ENCODE measurements at regions not wholly inside any gene's neighbourhood (a gene's known extent, or its start where the extent isn't known, plus 50 kb on each side); places are given as distances from the start of the nearest gene placed in this dataset.

- H4K20me1 ChIP-seq (ENCODE audit: insufficient read depth, low read length, poor library complexity, severe bottlenecking), result no peaks in the 10 kb centered on the region
- H3K4me2 ChIP-seq (ENCODE audit: low read depth, low read length, poor library complexity, severe bottlenecking), result no peak overlapping the region
- no peaks in the 10 kb centered on the region for H3K27me3 ChIP-seq (ENCODE audit: insufficient read depth, low read length, poor library complexity, severe bottlenecking)
- TF ChIP-seq EZH2phosphoT487 (IDR thresholded peaks at IDR 0.05; ENCODE audit: borderline replicate concordance) (no peak), CTCF (conservative IDR thresholded peaks at IDR 0.05; ENCODE audit: low read length) (no peak)
- no peaks in the 10 kb centered on the region for H3K9me2 ChIP-seq (replicated peaks; ENCODE audit: low read depth, low read length)
- no peaks in the 10 kb centered on the region for H3K79me2 ChIP-seq (ENCODE audit: insufficient read depth, low read length)
- H3F3A ChIP-seq (ENCODE audit: low read depth), result no peaks in the 10 kb centered on the region
- no peaks in the 10 kb centered on the region for H3K36me3 ChIP-seq (ENCODE audit: insufficient read depth, low read length)
- no peaks in the 10 kb centered on the region for H3K9me3 ChIP-seq (ENCODE audit: insufficient read depth, low read depth, low read length)
- H3K4me3 ChIP-seq (ENCODE audit: low read length, poor library complexity, severe bottlenecking), result no peak overlapping the region
- H3K9ac ChIP-seq (ENCODE audit: low read depth, low read length, poor library complexity, severe bottlenecking), result no peak overlapping the region
- no peaks in the 10 kb centered on the region for H3K4me1 ChIP-seq (ENCODE audit: insufficient read depth, low read length, poor library complexity, severe bottlenecking)
- H2AFZ ChIP-seq (ENCODE audit: low read length), result no peak overlapping the region
These were observed 91.1 kb upstream of the SLC24A5 start for GRCh38 chr15:48029642-48030041.

GRCh38 chr15:48031466-48031865, 89.3 kb upstream of the SLC24A5 start:
- H3K27me3 ChIP-seq (ENCODE audit: insufficient read depth, low read length, poor library complexity, severe bottlenecking), result no peaks in the 10 kb centered on the region
- H3K79me2 ChIP-seq (ENCODE audit: insufficient read depth, low read length), result no peaks in the 10 kb centered on the region
- no peaks in the 10 kb centered on the region for H3K9me2 ChIP-seq (replicated peaks; ENCODE audit: low read depth, low read length)
- TF ChIP-seq CTCF (conservative IDR thresholded peaks at IDR 0.05; ENCODE audit: low read length), result no peak
- TF ChIP-seq EZH2phosphoT487 (IDR thresholded peaks at IDR 0.05; ENCODE audit: borderline replicate concordance), result no peak
- no peaks in the 10 kb centered on the region for H3F3A ChIP-seq (ENCODE audit: low read depth)
- no peak overlapping the region for H3K4me3 ChIP-seq (ENCODE audit: low read length, poor library complexity, severe bottlenecking)
- no peaks in the 10 kb centered on the region for H3K36me3 ChIP-seq (ENCODE audit: insufficient read depth, low read length)
- H3K4me1 ChIP-seq (ENCODE audit: insufficient read depth, low read length, poor library complexity, severe bottlenecking), result no peaks in the 10 kb centered on the region
- H3K4me2 ChIP-seq (ENCODE audit: low read depth, low read length, poor library complexity, severe bottlenecking), result no peak overlapping the region
- no peaks in the 10 kb centered on the region for H4K20me1 ChIP-seq (ENCODE audit: insufficient read depth, low read length, poor library complexity, severe bottlenecking)
- H2AFZ ChIP-seq (ENCODE audit: low read length), result no peak overlapping the region
- H3K9ac ChIP-seq (ENCODE audit: low read depth, low read length, poor library complexity, severe bottlenecking), result no peak overlapping the region
- no peaks in the 10 kb centered on the region for H3K9me3 ChIP-seq (ENCODE audit: insufficient read depth, low read depth, low read length)

- no peak overlapping the region for H2AFZ ChIP-seq (ENCODE audit: low read length)
- no peaks in the 10 kb centered on the region for H3K9me2 ChIP-seq (replicated peaks; ENCODE audit: low read depth, low read length)
- H3K4me2 ChIP-seq (ENCODE audit: low read depth, low read length, poor library complexity, severe bottlenecking), result no peak overlapping the region
- H3K9me3 ChIP-seq (ENCODE audit: insufficient read depth, low read depth, low read length), result no peaks in the 10 kb centered on the region
- H3K79me2 ChIP-seq (ENCODE audit: insufficient read depth, low read length), result no peaks in the 10 kb centered on the region
- H3F3A ChIP-seq (ENCODE audit: low read depth), result no peaks in the 10 kb centered on the region
- H3K9ac ChIP-seq (ENCODE audit: low read depth, low read length, poor library complexity, severe bottlenecking), result no peak overlapping the region
- no peak for TF ChIP-seq CTCF (conservative IDR thresholded peaks at IDR 0.05; ENCODE audit: low read length)
- no peak for TF ChIP-seq EZH2phosphoT487 (IDR thresholded peaks at IDR 0.05; ENCODE audit: borderline replicate concordance)
- H3K27me3 ChIP-seq (ENCODE audit: insufficient read depth, low read length, poor library complexity, severe bottlenecking), result no peaks in the 10 kb centered on the region
- H4K20me1 ChIP-seq (ENCODE audit: insufficient read depth, low read length, poor library complexity, severe bottlenecking), result no peaks in the 10 kb centered on the region
- no peaks in the 10 kb centered on the region for H3K36me3 ChIP-seq (ENCODE audit: insufficient read depth, low read length)
- no peak overlapping the region for H3K4me3 ChIP-seq (ENCODE audit: low read length, poor library complexity, severe bottlenecking)
- no peaks in the 10 kb centered on the region for H3K4me1 ChIP-seq (ENCODE audit: insufficient read depth, low read length, poor library complexity, severe bottlenecking)
These were observed 88.8 kb upstream of the SLC24A5 start for GRCh38 chr15:48031973-48032372.

Measured in Loucy (cell line).